H1 (cell line): ENCODE measurements at regions not wholly inside any gene's neighbourhood (a gene's known extent, or its start where the extent isn't known, plus 50 kb on each side); places are given as distances from the start of the nearest gene placed in this dataset.

Experiments
- CTCF ChIA-PET: fragments of 300-600 bp; sonication (Branson Sonifier 250); formaldehyde crosslinking; loops from one replicate; lab custom pipeline; 2021; ENCODE audit not compliant: partially characterized antibody; lab: Charles Lee
- POLR2A ChIA-PET: fragments of 300-600 bp; sonication (Branson Sonifier 250); formaldehyde crosslinking; loops from one replicate; lab custom pipeline; 2021; ENCODE audit warnings: inconsistent platforms; ENCODE audit not compliant: partially characterized antibody; lab: Charles Lee
- DNase-seq, 2 experiments: peaks; one replicate each; pipeline versions ENCODE4 v3.0.0 to v3.0.0-alpha.2; 2010 to 2022; ENCODE audit warnings: low spot score in 2 of 2, low read depth in 1 of 2, mixed read lengths in 1 of 2
- FAIRE-seq: peaks from 2 replicates; lab custom pipeline; 2011; peaks lifted over from hg19 to GRCh38; lab: Jason Lieb, UNC
- H2AFZ ChIP-seq: 2 replicates; pipeline ENCODE4 v1.8.1; 2012; ENCODE audit warnings: low read length, inconsistent platforms
- H2AK5ac ChIP-seq: 2 replicates; pipeline ENCODE4 v1.6.1; 2013; ENCODE audit warnings: low read depth, low read length
- H2BK120ac ChIP-seq: replicated peaks from 2 replicates; pipeline ENCODE3; 2013; ENCODE audit warnings: low read depth, low read length, inconsistent platforms
- H2BK12ac ChIP-seq: 2 replicates; pipeline ENCODE4 v1.6.1; 2013; ENCODE audit warnings: low read depth, low read length
- H2BK15ac ChIP-seq: 2 replicates; pipeline ENCODE4 v1.6.1; 2013; ENCODE audit warnings: low read length
- H2BK20ac ChIP-seq: 2 replicates; pipeline ENCODE4 v1.6.1; 2013; ENCODE audit warnings: low read length
- H2BK5ac ChIP-seq: 2 replicates; pipeline ENCODE4 v1.6.1; 2013; ENCODE audit warnings: low read depth, low read length
- H3K14ac ChIP-seq: 2 replicates; pipeline ENCODE4 v1.6.1; 2013; ENCODE audit warnings: inconsistent platforms; ENCODE audit not compliant: insufficient read length
- H3K18ac ChIP-seq: 2 replicates; pipeline ENCODE4 v1.6.1; 2013; ENCODE audit warnings: low read length; ENCODE audit errors: extremely low read depth
- H3K23ac ChIP-seq: 2 replicates; pipeline ENCODE4 v1.6.1; 2013; ENCODE audit warnings: inconsistent platforms; ENCODE audit not compliant: insufficient read length
- H3K23me2 ChIP-seq: 2 replicates; pipeline ENCODE4 v1.6.1; 2013; ENCODE audit warnings: low read depth, low read length
- H3K27ac ChIP-seq: 2 replicates; pipeline ENCODE4 v1.6.1; 2011; ENCODE audit warnings: low read depth, low read length, inconsistent platforms
- H3K27me3 ChIP-seq, 4 experiments: replicated peaks in 1 of 4; 1 replicate in 1 of 4; 2 replicates in 3 of 4; pipeline versions ENCODE4 v1.6.1 to v1.8.1; 2011 to 2013; ENCODE audit warnings: low read length in 3 of 4, mild to moderate bottlenecking in 3 of 4, inconsistent platforms in 2 of 4, mixed read lengths in 2 of 4, moderate library complexity in 1 of 4; ENCODE audit not compliant: control insufficient read depth in 3 of 4, insufficient read depth in 3 of 4; ENCODE audit errors: extremely low read depth in 1 of 4
- H3K36me3 ChIP-seq, 4 experiments: 2 replicates each; pipeline versions ENCODE4 v1.6.1 to v1.8.1; 2011 to 2013; ENCODE audit warnings: mild to moderate bottlenecking in 4 of 4, low read length in 3 of 4, moderate library complexity in 2 of 4, control low read depth in 1 of 4, inconsistent platforms in 1 of 4; ENCODE audit not compliant: insufficient read depth in 4 of 4, control insufficient read depth in 2 of 4
- H3K4ac ChIP-seq: replicated peaks from 2 replicates; pipeline ENCODE3; 2013; ENCODE audit warnings: low read length, low read depth, mixed read lengths, inconsistent platforms; ENCODE audit not compliant: insufficient read length
- H3K4me1 ChIP-seq, 4 experiments: replicated peaks in 1 of 4; 1 replicate in 1 of 4; 2 replicates in 3 of 4; pipeline versions ENCODE4 v1.6.1 to v1.8.1; 2011 to 2013; ENCODE audit warnings: low read length in 3 of 4, inconsistent platforms in 2 of 4, mixed read lengths in 1 of 4; ENCODE audit not compliant: insufficient read depth in 4 of 4, control insufficient read depth in 3 of 4
- H3K4me2 ChIP-seq, 2 experiments: 2 replicates each; pipeline versions ENCODE4 v1.6.1 to v1.8.1; 2011 to 2013; ENCODE audit warnings: low read depth in 2 of 2, low read length in 2 of 2, control low read depth in 1 of 2, inconsistent platforms in 1 of 2, mild to moderate bottlenecking in 1 of 2; ENCODE audit not compliant: insufficient read depth in 1 of 2
- H3K4me3 ChIP-seq, 4 experiments: fragments of 200-600, 300-600 bp in 1 of 4; sonication (generic), shearing (Covaris generic), sonication (Bioruptor Twin) in 1 of 4; 2 replicates each; pipeline versions ENCODE4 v1.5.1 to v1.8.1; 2011 to 2016; ENCODE audit warnings: low read length in 4 of 4, low read depth in 3 of 4, control low read depth in 2 of 4, inconsistent platforms in 2 of 4, mild to moderate bottlenecking in 2 of 4, mixed read lengths in 1 of 4, moderate library complexity in 1 of 4; ENCODE audit not compliant: insufficient read depth in 2 of 4; ENCODE audit errors: extremely low read depth in 1 of 4
- H3K56ac ChIP-seq: replicated peaks from 2 replicates; pipeline ENCODE3; 2013; ENCODE audit warnings: low read depth, mild to moderate bottlenecking, mixed read lengths, low read length, inconsistent platforms; ENCODE audit not compliant: insufficient read length
- H3K79me1 ChIP-seq: 2 replicates; pipeline ENCODE4 v1.6.1; 2013; ENCODE audit warnings: low read depth, low read length, control low read depth
- H3K79me2 ChIP-seq, 2 experiments: 2 replicates each; pipeline versions ENCODE4 v1.6.1 to v1.8.1; 2012 to 2013; ENCODE audit warnings: low read length in 2 of 2, mild to moderate bottlenecking in 2 of 2, inconsistent platforms in 1 of 2; ENCODE audit not compliant: insufficient read depth in 2 of 2, control insufficient read depth in 1 of 2
- H3K9ac ChIP-seq, 4 experiments: replicated peaks in 1 of 4; 1 replicate in 1 of 4; 2 replicates in 3 of 4; pipeline versions ENCODE4 v1.6.1 to v1.8.1; 2011 to 2013; ENCODE audit warnings: low read depth in 3 of 4, low read length in 3 of 4, control low read depth in 2 of 4, mild to moderate bottlenecking in 2 of 4, moderate library complexity in 2 of 4, inconsistent platforms in 1 of 4; ENCODE audit errors: extremely low read depth in 1 of 4
- H3K9me3 ChIP-seq, 2 experiments: 2 replicates each; pipeline versions ENCODE4 v1.6.1 to v1.8.1; 2012 to 2013; ENCODE audit warnings: mild to moderate bottlenecking in 2 of 2, moderate library complexity in 2 of 2, control low read depth in 1 of 2, inconsistent platforms in 1 of 2, low read depth in 1 of 2, low read length in 1 of 2, mixed read lengths in 1 of 2; ENCODE audit not compliant: insufficient read depth in 2 of 2
- H4K20me1 ChIP-seq, 2 experiments: replicated peaks in 1 of 2; 2 replicates each; pipeline versions ENCODE3 to v1.8.1; 2011 to 2013; ENCODE audit warnings: inconsistent platforms in 2 of 2, low read length in 2 of 2, mild to moderate bottlenecking in 1 of 2; ENCODE audit not compliant: insufficient read depth in 2 of 2, control insufficient read depth in 1 of 2
- H4K5ac ChIP-seq: 2 replicates; pipeline ENCODE4 v1.6.1; 2013; ENCODE audit warnings: low read length, low read depth, mixed read lengths, inconsistent platforms; ENCODE audit not compliant: insufficient read length
- H4K8ac ChIP-seq: 2 replicates; pipeline ENCODE4 v1.8.0; 2013; ENCODE audit warnings: mild to moderate bottlenecking, moderate library complexity, low read length, inconsistent platforms; ENCODE audit not compliant: insufficient read depth; ENCODE audit errors: extremely low read depth
- H4K91ac ChIP-seq: replicated peaks from 2 replicates; pipeline ENCODE3; 2013; ENCODE audit warnings: low read length, mixed read lengths, inconsistent platforms; ENCODE audit not compliant: insufficient read length
- BRCA1 ChIP-seq: IDR thresholded peaks from 2 replicates; pipeline ENCODE4 v1.6.1; 2012; ENCODE audit warnings: low read depth, low read length, improper control_type of control experiment
- CBX8 ChIP-seq: fragments of 300-800, 300-1000 bp; sonication (generic); IDR thresholded peaks from 2 replicates; pipeline ENCODE4 v1.7.1; 2016; ENCODE audit warnings: low read depth, low read length, borderline replicate concordance
- CEBPB ChIP-seq: IDR thresholded peaks from 2 replicates; pipeline ENCODE4 v1.6.1; 2012; ENCODE audit warnings: low read depth, low read length
- CHD1 ChIP-seq: IDR thresholded peaks from 2 replicates; pipeline ENCODE4 v1.6.1; 2012; ENCODE audit warnings: low read depth, low read length, improper control_type of control experiment
- CTCF ChIP-seq, 3 experiments: IDR thresholded peaks; 1 replicate in 2 of 3; 2 replicates in 1 of 3; pipeline versions ENCODE4 v1.5.1 to v1.6.1; 2011; ENCODE audit warnings: low read length in 3 of 3, mild to moderate bottlenecking in 3 of 3, inconsistent platforms in 2 of 3, low read depth in 1 of 3, moderate library complexity in 1 of 3; ENCODE audit not compliant: insufficient read depth in 1 of 3; ENCODE audit errors: control extremely low read depth in 1 of 3
- EZH2 ChIP-seq: fragments of 200-600 bp; sonication (generic); IDR thresholded peaks from 2 replicates; pipeline ENCODE4 v1.7.1; 2012; ENCODE audit warnings: low read depth, mild to moderate bottlenecking, moderate library complexity, low read length, inconsistent platforms; ENCODE audit not compliant: severe bottlenecking
- MAFK ChIP-seq: IDR thresholded peaks from 2 replicates; pipeline ENCODE4 v1.6.1; 2012; ENCODE audit warnings: low read depth, mild to moderate bottlenecking, improper control_type of control experiment, low read length
- RFX5 ChIP-seq: IDR thresholded peaks from 2 replicates; pipeline ENCODE4 v1.6.1; 2011; ENCODE audit warnings: low read depth, low read length, improper control_type of control experiment, borderline replicate concordance
- TAF7 ChIP-seq: optimal IDR thresholded peaks from 2 replicates; pipeline ENCODE3; 2011; ENCODE audit warnings: low read depth, mild to moderate bottlenecking, inconsistent platforms, low read length, moderate library complexity, borderline replicate concordance
- TEAD4 ChIP-seq: IDR thresholded peaks from 2 replicates; pipeline ENCODE4 v1.6.1; 2012; ENCODE audit warnings: low read depth, low read length, inconsistent platforms, mixed read lengths
- YY1 ChIP-seq: IDR thresholded peaks from 2 replicates; pipeline ENCODE4 v1.6.1; 2011; ENCODE audit warnings: low read depth, mild to moderate bottlenecking, low read length
- WGBS, 2 experiments: shearing (Covaris generic) in 1 of 2; methylation state at CpG; one replicate each; pipeline versions ENCODE4 v1.1.6 to v1.1.7; 2013 to 2015; ENCODE audit warnings: low lambda C conversion rate in 2 of 2, mixed read lengths in 2 of 2, inconsistent platforms in 1 of 2, low coverage in 1 of 2, missing lambda C conversion rate in 1 of 2; ENCODE audit not compliant: insufficient replicate concordance in 2 of 2, insufficient coverage in 1 of 2, insufficient read length in 1 of 2; ENCODE audit errors: extremely low coverage in 1 of 2, missing lambda C conversion rate in 1 of 2; 5-methylcytosine and 5-hydroxymethylcytosine counted together
- TF ChIP-seq, protein P1 (sequence below): IDR thresholded peaks from 2 replicates; pipeline ENCODE4 v1.6.1; 2011; ENCODE audit warnings: low read length, improper control_type of control experiment

GRCh38 chr6:48798296-48798695 is 664.8 kb downstream of the MMUT start:
- H3K9me3 ChIP-seq, result no peaks in the 10 kb centered on the region
- no peak overlapping the region for H2AK5ac ChIP-seq
- no peaks in the 10 kb centered on the region for H3K79me1 ChIP-seq
- no peak overlapping the region for H4K5ac ChIP-seq
- no peak overlapping the region for H3K4ac ChIP-seq
- WGBS, 2 experiments, result 93% methylated on average over 3 of the region's 3 CpGs; no CpG with 5 or more reads in 1 of the 2 experiments
- no peak overlapping the region for H3K9ac ChIP-seq
- H2BK15ac ChIP-seq, result no peak overlapping the region
- H2BK5ac ChIP-seq, result no peak overlapping the region
- H2BK20ac ChIP-seq, result no peak overlapping the region
- no peaks in the 10 kb centered on the region for H3K4me1 ChIP-seq
- H3K23ac ChIP-seq, result no peak overlapping the region
- H3K79me2 ChIP-seq, result no peaks in the 10 kb centered on the region
- H3K27ac ChIP-seq, result no peak overlapping the region
- H3K23me2 ChIP-seq, result no peaks in the 10 kb centered on the region
- FAIRE-seq (no peak), DNase-seq (no peak)
- H3K4me2 ChIP-seq, result no peak overlapping the region
- no peaks in the 10 kb centered on the region for H3K36me3 ChIP-seq
- H3K27me3 ChIP-seq, result no peaks in the 10 kb centered on the region
- H3K18ac ChIP-seq, result no peak overlapping the region
- no peak overlapping the region for H4K91ac ChIP-seq
- H3K56ac ChIP-seq, result no peak overlapping the region
- no peak overlapping the region for H3K4me3 ChIP-seq
- H4K8ac ChIP-seq, result no peak overlapping the region
- POLR2A ChIA-PET, result no interaction called here
- H2AFZ ChIP-seq, result no peak overlapping the region
- H4K20me1 ChIP-seq, result no peaks in the 10 kb centered on the region
- CTCF ChIA-PET, result no interaction called here
- no peak overlapping the region for H3K14ac ChIP-seq
- no peak overlapping the region for H2BK120ac ChIP-seq
- no peak overlapping the region for H2BK12ac ChIP-seq
- TF ChIP-seq CTCF (IDR thresholded peaks at IDR 0.05; ENCODE audit: control extremely low read depth in 1 of 3, insufficient read depth in 1 of 3, low read depth in 1 of 3, low read length in 3 of 3), result no peak
- no peak for TF ChIP-seq TAF7
- no peak for TF ChIP-seq EZH2
- no peak for TF ChIP-seq RFX5
- no peak for TF ChIP-seq BRCA1
- TF ChIP-seq TEAD4, result no peak
- TF ChIP-seq, protein P1, sequence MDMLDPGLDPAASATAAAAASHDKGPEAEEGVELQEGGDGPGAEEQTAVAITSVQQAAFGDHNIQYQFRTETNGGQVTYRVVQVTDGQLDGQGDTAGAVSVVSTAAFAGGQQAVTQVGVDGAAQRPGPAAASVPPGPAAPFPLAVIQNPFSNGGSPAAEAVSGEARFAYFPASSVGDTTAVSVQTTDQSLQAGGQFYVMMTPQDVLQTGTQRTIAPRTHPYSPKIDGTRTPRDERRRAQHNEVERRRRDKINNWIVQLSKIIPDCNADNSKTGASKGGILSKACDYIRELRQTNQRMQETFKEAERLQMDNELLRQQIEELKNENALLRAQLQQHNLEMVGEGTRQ, result no peak
- TF ChIP-seq CBX8, result no peak
- no peak for TF ChIP-seq MAFK
- no peak for TF ChIP-seq YY1
- TF ChIP-seq CHD1, result no peak
- TF ChIP-seq CEBPB, result no peak
